ENCODE measurements at regions not wholly inside any gene's neighbourhood (a gene's known extent, or its start where the extent isn't known, plus 50 kb on each side); places are given as distances from the start of the nearest gene placed in this dataset.

DNA sequence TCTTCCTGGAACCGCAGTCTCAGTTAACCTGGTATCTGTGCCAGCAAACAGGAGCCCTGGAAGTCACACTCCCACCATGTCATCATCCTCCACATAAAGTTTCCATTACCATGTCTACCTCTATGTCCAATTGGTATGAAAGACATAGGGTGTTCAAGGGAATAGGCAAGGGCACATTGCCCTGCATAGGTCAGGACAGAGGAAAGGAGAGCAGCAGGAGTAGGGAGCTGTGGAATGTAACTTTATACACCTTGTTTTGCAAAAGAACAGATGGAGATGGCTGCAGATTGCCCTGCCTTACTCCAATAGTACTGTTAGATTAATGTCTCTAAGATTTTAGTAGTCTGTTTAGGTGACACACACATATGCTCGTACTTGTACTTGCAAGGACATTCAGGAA, 1056.4 kb downstream of the NTRK3 start:
- no peak for DNase-seq (ENCODE audit: low read depth)
- H3K4me3 ChIP-seq (ENCODE audit: low read depth, low read length), result no peak overlapping the region
- TF ChIP-seq, protein P1, sequence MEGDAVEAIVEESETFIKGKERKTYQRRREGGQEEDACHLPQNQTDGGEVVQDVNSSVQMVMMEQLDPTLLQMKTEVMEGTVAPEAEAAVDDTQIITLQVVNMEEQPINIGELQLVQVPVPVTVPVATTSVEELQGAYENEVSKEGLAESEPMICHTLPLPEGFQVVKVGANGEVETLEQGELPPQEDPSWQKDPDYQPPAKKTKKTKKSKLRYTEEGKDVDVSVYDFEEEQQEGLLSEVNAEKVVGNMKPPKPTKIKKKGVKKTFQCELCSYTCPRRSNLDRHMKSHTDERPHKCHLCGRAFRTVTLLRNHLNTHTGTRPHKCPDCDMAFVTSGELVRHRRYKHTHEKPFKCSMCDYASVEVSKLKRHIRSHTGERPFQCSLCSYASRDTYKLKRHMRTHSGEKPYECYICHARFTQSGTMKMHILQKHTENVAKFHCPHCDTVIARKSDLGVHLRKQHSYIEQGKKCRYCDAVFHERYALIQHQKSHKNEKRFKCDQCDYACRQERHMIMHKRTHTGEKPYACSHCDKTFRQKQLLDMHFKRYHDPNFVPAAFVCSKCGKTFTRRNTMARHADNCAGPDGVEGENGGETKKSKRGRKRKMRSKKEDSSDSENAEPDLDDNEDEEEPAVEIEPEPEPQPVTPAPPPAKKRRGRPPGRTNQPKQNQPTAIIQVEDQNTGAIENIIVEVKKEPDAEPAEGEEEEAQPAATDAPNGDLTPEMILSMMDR (IDR thresholded peaks at IDR 0.05; ENCODE audit: insufficient read depth, low read length), result no peak

DNA sequence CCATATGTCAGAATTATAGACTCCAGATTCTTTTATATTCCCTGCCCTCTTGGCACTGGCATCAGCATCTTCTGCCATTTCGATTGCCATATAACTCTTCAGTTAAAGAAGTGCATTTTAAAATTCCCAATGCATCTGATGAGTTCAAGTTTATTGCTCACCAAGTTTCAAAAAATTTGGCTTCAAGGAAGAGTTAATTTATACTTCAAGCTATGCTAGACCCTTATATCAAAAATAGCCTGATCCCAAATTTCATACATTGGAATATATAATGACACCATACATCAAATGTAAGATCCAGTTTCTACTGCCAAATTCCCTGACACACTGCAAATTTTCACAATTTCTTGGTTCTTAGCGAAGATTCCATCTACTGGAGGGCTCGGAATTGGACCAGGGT, 1058.6 kb downstream of the NTRK3 start:
- TF ChIP-seq, protein P1 (IDR thresholded peaks at IDR 0.05; ENCODE audit: insufficient read depth, low read length), result no peak
- no peak overlapping the region for H3K4me3 ChIP-seq (ENCODE audit: low read depth, low read length)
- DNase-seq (ENCODE audit: low read depth), result no peak

DNA sequence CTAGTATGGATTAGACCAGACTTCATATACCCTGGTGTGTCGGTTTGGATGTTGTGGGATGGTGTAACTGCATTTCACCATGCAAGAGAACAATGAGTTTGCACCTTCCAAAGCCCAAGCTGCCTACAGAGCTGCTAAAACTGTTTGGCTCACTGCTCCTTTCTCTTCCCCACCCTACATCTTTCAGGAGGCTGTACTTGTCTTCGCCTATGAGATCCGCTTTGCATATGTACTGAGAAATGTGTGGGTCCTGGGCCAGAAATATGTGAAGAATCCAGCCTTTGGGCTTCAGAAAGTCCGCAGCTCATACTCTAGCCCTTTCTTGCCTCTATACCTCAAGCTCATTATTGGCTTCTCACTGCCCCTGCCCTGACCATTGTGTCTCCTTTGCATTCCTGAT, 1060.0 kb downstream of the NTRK3 start:
- H3K4me3 ChIP-seq (ENCODE audit: low read depth, low read length), result no peak overlapping the region
- DNase-seq (ENCODE audit: low read depth), result no peak
- TF ChIP-seq, protein P1 (IDR thresholded peaks at IDR 0.05; ENCODE audit: insufficient read depth, low read length), result no peak

DNA sequence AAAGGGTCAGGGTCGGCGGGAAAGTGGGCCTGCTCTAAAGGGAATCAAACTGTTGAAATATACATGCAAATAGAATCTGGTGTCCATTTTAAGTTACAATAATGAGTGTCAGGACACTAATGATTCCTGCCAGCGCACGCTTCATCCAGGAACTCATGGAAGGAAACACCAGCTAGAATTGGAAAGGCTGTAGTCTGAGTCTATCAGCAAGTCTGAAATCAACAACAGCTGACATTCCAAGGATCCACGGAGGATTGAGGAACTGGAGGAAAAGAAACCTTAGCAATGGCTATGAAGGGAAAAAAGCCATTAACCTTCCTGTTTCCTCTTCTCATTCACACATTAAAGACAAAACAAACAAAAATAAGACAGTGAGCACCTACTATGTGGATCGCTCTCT, 1063.1 kb downstream of the NTRK3 start:
- TF ChIP-seq, protein P1 (IDR thresholded peaks at IDR 0.05; ENCODE audit: insufficient read depth, low read length), result no peak
- DNase-seq (ENCODE audit: low read depth), result no peak
- H3K4me3 ChIP-seq (ENCODE audit: low read depth, low read length), result no peak overlapping the region

DNA sequence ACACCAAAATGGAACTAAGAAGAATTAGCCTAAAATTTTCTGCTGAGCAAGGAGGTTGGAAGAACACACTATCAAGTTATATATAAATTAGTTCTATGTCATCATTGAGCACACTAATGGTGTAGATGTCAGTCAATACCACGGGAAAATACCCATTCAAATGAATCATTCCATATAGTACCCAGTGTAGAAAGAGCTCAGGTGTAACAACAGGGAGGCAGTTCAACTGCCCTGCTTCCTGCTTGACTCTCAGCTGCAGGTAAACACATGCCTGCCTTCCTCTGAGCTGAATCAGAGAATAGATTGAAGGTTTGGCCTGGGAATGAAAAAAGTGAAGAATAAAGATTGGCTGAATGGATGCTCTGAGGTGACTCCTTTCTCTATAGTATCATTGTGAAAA, 1088.0 kb downstream of the AGBL1 start:
- TF ChIP-seq, protein P1 (IDR thresholded peaks at IDR 0.05; ENCODE audit: insufficient read depth, low read length), result no peak
- H3K4me3 ChIP-seq (ENCODE audit: low read depth, low read length), result no peak overlapping the region
- DNase-seq (ENCODE audit: low read depth), result no peak

DNA sequence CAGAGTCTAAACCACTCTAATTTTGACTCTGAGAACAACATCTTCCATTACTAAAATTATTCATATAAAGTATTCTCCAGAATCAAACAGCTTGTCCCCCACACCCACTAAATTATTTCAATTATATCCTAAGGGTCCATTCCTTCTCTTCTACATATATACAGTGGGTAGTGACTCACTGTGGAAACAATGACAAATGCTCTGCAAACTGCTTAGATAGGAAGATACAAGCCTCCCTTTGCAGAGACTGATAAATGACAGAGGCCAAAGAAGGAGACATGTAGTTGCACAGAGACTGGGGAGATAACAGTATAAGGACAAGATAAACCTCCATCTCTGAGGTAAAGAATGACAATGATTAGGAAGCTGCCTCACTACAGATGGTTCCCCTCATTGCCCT, 1087.4 kb downstream of the AGBL1 start:
- no peak overlapping the region for H3K4me3 ChIP-seq (ENCODE audit: low read depth, low read length)
- DNase-seq (ENCODE audit: low read depth), result peak; percentile 12
- TF ChIP-seq, protein P1 (IDR thresholded peaks at IDR 0.05; ENCODE audit: insufficient read depth, low read length), result no peak

DNA sequence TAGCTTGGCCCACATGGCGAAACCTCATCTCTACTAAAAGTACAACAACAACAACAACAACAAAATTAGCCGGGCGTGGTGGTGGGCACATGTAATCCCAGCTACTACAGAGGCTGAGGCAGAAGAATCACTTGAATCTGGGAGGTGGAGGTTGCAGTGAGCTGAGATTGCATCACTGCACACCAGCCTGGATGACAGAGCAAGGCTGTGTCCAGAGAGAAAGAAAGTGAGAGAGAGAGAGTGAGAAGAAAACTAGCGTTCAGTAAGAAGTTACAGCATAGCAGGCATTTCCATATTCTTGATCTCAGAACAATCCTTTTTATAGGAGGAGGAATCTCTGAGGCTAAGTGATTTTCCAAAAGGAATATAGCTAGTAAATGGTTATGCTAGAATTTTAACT, 1076.1 kb downstream of the AGBL1 start:
- TF ChIP-seq, protein P1 (IDR thresholded peaks at IDR 0.05; ENCODE audit: insufficient read depth, low read length), result no peak
- peak; percentile 51 for DNase-seq (ENCODE audit: low read depth)
- no peak overlapping the region for H3K4me3 ChIP-seq (ENCODE audit: low read depth, low read length)

Data from fibroblast of the aortic adventitia (primary cell).